ENCODE measurements at regions not wholly inside any gene's neighbourhood (a gene's known extent, or its start where the extent isn't known, plus 50 kb on each side); places are given as distances from the start of the nearest gene placed in this dataset.

DNA sequence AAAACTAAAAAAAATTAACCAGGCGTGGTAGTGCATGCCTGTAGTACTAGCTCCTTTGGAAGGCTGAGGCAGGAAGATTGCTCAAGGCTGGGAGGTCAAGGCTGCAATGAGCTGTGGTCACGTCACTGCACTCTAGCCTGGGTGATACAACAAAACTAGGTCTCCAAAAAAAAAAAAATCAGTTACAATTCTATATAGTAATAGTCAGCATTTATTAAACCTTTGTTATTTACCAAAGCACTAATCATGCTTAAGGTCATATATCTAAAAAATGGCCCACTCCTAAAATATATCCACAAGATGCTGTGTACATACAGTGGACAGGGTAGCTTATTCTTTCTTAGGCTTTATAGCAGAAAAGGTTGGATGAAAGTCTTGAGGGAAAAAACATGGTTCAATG is 152.4 kb downstream of the TFAP2A start:
- H3K23ac ChIP-seq (ENCODE audit: low read length) = no peak overlapping the region
- no peak overlapping the region for H3K14ac ChIP-seq (ENCODE audit: low read length)
- H3K4me2 ChIP-seq (ENCODE audit: low read length) = no peak overlapping the region
- no peak overlapping the region for H2BK5ac ChIP-seq (ENCODE audit: low read depth, low read length, poor library complexity)
- no peaks in the 10 kb centered on the region for H3K79me2 ChIP-seq (ENCODE audit: control insufficient read depth, insufficient read depth, low read length, poor library complexity)
- DNase-seq = no peak
- H4K91ac ChIP-seq (ENCODE audit: low read depth, low read length) = no peak overlapping the region
- no peak overlapping the region for H3K4ac ChIP-seq (ENCODE audit: low read depth, low read length)
- no peak overlapping the region for H3K9ac ChIP-seq (ENCODE audit: low read length)
- no CpG with 5 or more reads among the region's 2 CpGs for whole genome bisulfite sequencing (ENCODE audit: extremely low coverage, insufficient coverage, insufficient read length)
- no peaks in the 10 kb centered on the region for H3K4me1 ChIP-seq (ENCODE audit: control insufficient read depth in 1 of 2, insufficient read depth in 2 of 2, low read length in 2 of 2)
- no peak overlapping the region for H4K8ac ChIP-seq (ENCODE audit: low read depth, low read length)
- H2BK12ac ChIP-seq (ENCODE audit: low read length) = no peak overlapping the region
- H3K18ac ChIP-seq (ENCODE audit: low read length) = no peak overlapping the region
- H2AFZ ChIP-seq (ENCODE audit: insufficient read depth, low read length, poor library complexity) = no peak overlapping the region
- H3K9me3 ChIP-seq (ENCODE audit: insufficient read depth, low read depth, low read length) = no peaks in the 10 kb centered on the region
- H3K4me3 ChIP-seq (ENCODE audit: low read depth, low read length) = no peak overlapping the region
- no peaks in the 10 kb centered on the region for H3K27me3 ChIP-seq (ENCODE audit: insufficient read depth, low read length)
- H2BK120ac ChIP-seq (ENCODE audit: insufficient read depth, low read length, poor library complexity) = no peak overlapping the region
- no peaks in the 10 kb centered on the region for H3K36me3 ChIP-seq (ENCODE audit: control insufficient read depth in 1 of 2, insufficient read depth in 2 of 2, low read length in 2 of 2)
- H3K79me1 ChIP-seq (ENCODE audit: low read length) = peaks cover 2% of the 10 kb centered on the region
- no peak overlapping the region for H3K27ac ChIP-seq (ENCODE audit: low read depth, low read length)
- H4K12ac ChIP-seq (ENCODE audit: low read depth, low read length) = no peak overlapping the region
- H2AK5ac ChIP-seq (ENCODE audit: low read length) = no peak overlapping the region

- Histone ChIP-seq H3K4me2 (ENCODE audit: low read length) (no peak overlapping the region), H3K4ac (ENCODE audit: low read depth, low read length) (no peak overlapping the region), H3K14ac (ENCODE audit: low read length) (no peak overlapping the region), H2AK5ac (ENCODE audit: low read length) (no peak overlapping the region), H2BK5ac (ENCODE audit: low read depth, low read length, poor library complexity) (no peak overlapping the region), H2BK12ac (ENCODE audit: low read length) (no peak overlapping the region), H3K23ac (ENCODE audit: low read length) (no peak overlapping the region), H3K27me3 (ENCODE audit: insufficient read depth, low read length) (no peaks in the 10 kb centered on the region), H3K18ac (ENCODE audit: low read length) (no peak overlapping the region), H4K8ac (ENCODE audit: low read depth, low read length) (no peak overlapping the region), H3K36me3 (ENCODE audit: control insufficient read depth in 1 of 2, insufficient read depth in 2 of 2, low read length in 2 of 2) (no peaks in the 10 kb centered on the region), H3K79me1 (ENCODE audit: low read length) (no peaks in the 10 kb centered on the region), H3K9ac (ENCODE audit: low read length) (no peak overlapping the region), H4K91ac (ENCODE audit: low read depth, low read length) (no peak overlapping the region), H4K12ac (ENCODE audit: low read depth, low read length) (no peak overlapping the region), H3K27ac (ENCODE audit: low read depth, low read length) (no peak overlapping the region), H2AFZ (ENCODE audit: insufficient read depth, low read length, poor library complexity) (no peak overlapping the region), H3K79me2 (ENCODE audit: control insufficient read depth, insufficient read depth, low read length, poor library complexity) (no peaks in the 10 kb centered on the region), H3K4me3 (ENCODE audit: low read depth, low read length) (no peak overlapping the region), H3K4me1 (ENCODE audit: control insufficient read depth in 1 of 2, insufficient read depth in 2 of 2, low read length in 2 of 2) (no peaks in the 10 kb centered on the region), H2BK120ac (ENCODE audit: insufficient read depth, low read length, poor library complexity) (no peak overlapping the region), H3K9me3 (ENCODE audit: insufficient read depth, low read depth, low read length) (no peaks in the 10 kb centered on the region)
- no peak for DNase-seq
- no CpG with 5 or more reads among the region's 3 CpGs for WGBS (ENCODE audit: extremely low coverage, insufficient coverage, insufficient read length)
These were observed 155.2 kb downstream of the TFAP2A start for GRCh38 chr6:10259671-10260070.

- no peak overlapping the region for H3K4me2 ChIP-seq (ENCODE audit: low read length)
- H3K27me3 ChIP-seq (ENCODE audit: insufficient read depth, low read length) = no peaks in the 10 kb centered on the region
- H2AFZ ChIP-seq (ENCODE audit: insufficient read depth, low read length, poor library complexity) = no peak overlapping the region
- DNase-seq = no peak
- H4K12ac ChIP-seq (ENCODE audit: low read depth, low read length) = no peak overlapping the region
- no peak overlapping the region for H3K23ac ChIP-seq (ENCODE audit: low read length)
- H3K27ac ChIP-seq (ENCODE audit: low read depth, low read length) = no peak overlapping the region
- H3K79me2 ChIP-seq (ENCODE audit: control insufficient read depth, insufficient read depth, low read length, poor library complexity) = no peaks in the 10 kb centered on the region
- no peaks in the 10 kb centered on the region for H3K79me1 ChIP-seq (ENCODE audit: low read length)
- H4K8ac ChIP-seq (ENCODE audit: low read depth, low read length) = no peak overlapping the region
- no peaks in the 10 kb centered on the region for H3K36me3 ChIP-seq (ENCODE audit: control insufficient read depth in 1 of 2, insufficient read depth in 2 of 2, low read length in 2 of 2)
- no peak overlapping the region for H3K14ac ChIP-seq (ENCODE audit: low read length)
- no CpG with 5 or more reads among the region's 1 CpG for WGBS (ENCODE audit: extremely low coverage, insufficient coverage, insufficient read length)
- no peak overlapping the region for H2AK5ac ChIP-seq (ENCODE audit: low read length)
- H4K91ac ChIP-seq (ENCODE audit: low read depth, low read length) = no peak overlapping the region
- no peak overlapping the region for H2BK120ac ChIP-seq (ENCODE audit: insufficient read depth, low read length, poor library complexity)
- H3K4ac ChIP-seq (ENCODE audit: low read depth, low read length) = no peak overlapping the region
- no peaks in the 10 kb centered on the region for H3K9me3 ChIP-seq (ENCODE audit: insufficient read depth, low read depth, low read length)
- H3K4me3 ChIP-seq (ENCODE audit: low read depth, low read length) = no peak overlapping the region
- no peak overlapping the region for H2BK12ac ChIP-seq (ENCODE audit: low read length)
- no peak overlapping the region for H3K18ac ChIP-seq (ENCODE audit: low read length)
- H3K9ac ChIP-seq (ENCODE audit: low read length) = no peak overlapping the region
- no peak overlapping the region for H2BK5ac ChIP-seq (ENCODE audit: low read depth, low read length, poor library complexity)
- no peaks in the 10 kb centered on the region for H3K4me1 ChIP-seq (ENCODE audit: control insufficient read depth in 1 of 2, insufficient read depth in 2 of 2, low read length in 2 of 2)
These were observed 156.5 kb downstream of the TFAP2A start for GRCh38 chr6:10258341-10258740.

DNA sequence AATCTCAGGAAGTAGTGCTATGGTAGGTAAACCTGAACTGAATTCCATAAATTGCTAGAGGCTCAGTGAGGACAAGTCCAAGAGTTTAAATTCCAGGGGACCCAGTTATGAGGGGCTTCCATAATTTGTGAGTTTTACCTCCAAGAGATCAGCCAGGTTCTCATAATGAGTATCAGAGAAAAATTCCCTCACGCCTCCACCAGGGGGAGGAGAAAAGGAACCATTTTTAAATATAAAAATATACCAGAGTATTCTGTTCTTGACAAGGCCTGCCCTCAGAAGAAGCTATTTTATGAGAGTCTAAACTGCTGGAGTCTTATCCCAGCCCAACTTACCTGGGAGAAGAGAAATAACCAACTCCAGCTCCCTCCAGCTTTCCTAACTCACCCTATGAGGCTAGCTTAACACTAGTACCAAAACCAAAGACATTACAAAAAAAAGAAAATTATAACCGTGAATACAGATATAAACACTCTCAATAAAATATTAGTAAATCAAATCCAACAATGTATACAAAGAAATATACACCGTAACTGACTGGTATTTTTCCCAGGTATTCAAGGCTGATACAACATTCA is 158.7 kb downstream of the TFAP2A start:
- Histone ChIP-seq H3K14ac (ENCODE audit: low read length) (no peak overlapping the region), H3K36me3 (ENCODE audit: control insufficient read depth in 1 of 2, insufficient read depth in 2 of 2, low read length in 2 of 2) (no peaks in the 10 kb centered on the region), H4K12ac (ENCODE audit: low read depth, low read length) (no peak overlapping the region), H3K4me3 (ENCODE audit: low read depth, low read length) (no peak overlapping the region), H2BK12ac (ENCODE audit: low read length) (no peak overlapping the region), H2AK5ac (ENCODE audit: low read length) (no peak overlapping the region), H3K27ac (ENCODE audit: low read depth, low read length) (no peak overlapping the region), H3K79me2 (ENCODE audit: control insufficient read depth, insufficient read depth, low read length, poor library complexity) (no peaks in the 10 kb centered on the region), H2AFZ (ENCODE audit: insufficient read depth, low read length, poor library complexity) (no peak overlapping the region), H3K9me3 (ENCODE audit: insufficient read depth, low read depth, low read length) (no peaks in the 10 kb centered on the region), H3K4me2 (ENCODE audit: low read length) (no peak overlapping the region), H3K79me1 (ENCODE audit: low read length) (no peaks in the 10 kb centered on the region), H3K23ac (ENCODE audit: low read length) (no peak overlapping the region), H4K8ac (ENCODE audit: low read depth, low read length) (no peak overlapping the region), H2BK5ac (ENCODE audit: low read depth, low read length, poor library complexity) (no peak overlapping the region), H3K4ac (ENCODE audit: low read depth, low read length) (no peak overlapping the region), H3K27me3 (ENCODE audit: insufficient read depth, low read length) (no peaks in the 10 kb centered on the region), H3K4me1 (ENCODE audit: control insufficient read depth in 1 of 2, insufficient read depth in 2 of 2, low read length in 2 of 2) (no peaks in the 10 kb centered on the region), H3K9ac (ENCODE audit: low read length) (no peak overlapping the region), H2BK120ac (ENCODE audit: insufficient read depth, low read length, poor library complexity) (no peak overlapping the region), H4K91ac (ENCODE audit: low read depth, low read length) (no peak overlapping the region), H3K18ac (ENCODE audit: low read length) (no peak overlapping the region)
- peak; percentile 22 to 75 for DNase-seq
- WGBS (ENCODE audit: extremely low coverage, insufficient coverage, insufficient read length) = no CpG with 5 or more reads among the region's 3 CpGs
